Activated CD4-positive, alpha-beta memory T cell treated with anti-CD3 and anti-CD28 coated beads for 36 hours (primary cell): ENCODE measurements at regions not wholly inside any gene's neighbourhood (a gene's known extent, or its start where the extent isn't known, plus 50 kb on each side); places are given as distances from the start of the nearest gene placed in this dataset.

Experiments
- CTCF ChIA-PET: fragments of 350-600 bp; sonication (Branson Sonifier 250); formaldehyde crosslinking; loops from one replicate; lab custom pipeline; 2021; ENCODE audit warnings: antibody characterized with exemption, inconsistent platforms; lab: Charles Lee
- POLR2A ChIA-PET: fragments of 350-600 bp; sonication (Branson Sonifier 250); formaldehyde crosslinking; loops from one replicate; lab custom pipeline; 2021; ENCODE audit warnings: antibody characterized with exemption; lab: Charles Lee
- DNase-seq: peaks from one replicate; pipeline ENCODE4 v3.0.0-alpha.2; 2020
- H3K27ac Mint-ChIP-seq: one replicate; pipeline ENCODE4 v1.8.0; 2021; ENCODE audit warnings: mixed read lengths
- H3K27me3 Mint-ChIP-seq: one replicate; pipeline ENCODE4 v1.8.0; 2021; ENCODE audit warnings: mixed read lengths
- H3K36me3 Mint-ChIP-seq: one replicate; pipeline ENCODE4 v1.8.0; 2021; ENCODE audit warnings: mixed read lengths
- H3K4me1 Mint-ChIP-seq: one replicate; pipeline ENCODE4 v1.8.0; 2021; ENCODE audit warnings: low read depth, mixed read lengths
- H3K4me3 Mint-ChIP-seq: one replicate; pipeline ENCODE4 v1.8.0; 2021; ENCODE audit warnings: mild to moderate bottlenecking, mixed read lengths
- H3K9me3 Mint-ChIP-seq: one replicate; pipeline ENCODE4 v1.8.0; 2021; ENCODE audit warnings: mixed read lengths
- intact Hi-C: fragments of 100-400 bp; cut with micrococcal nuclease; formaldehyde crosslinking; loops from one replicate; pipeline ENCODE4 v1.15.1; 2023

GRCh38 chr10:131743190-131744151 lies 157.3 kb upstream of the PPP2R2D start:
- H3K4me3 Mint-ChIP-seq = no peak overlapping the region
- H3K27me3 Mint-ChIP-seq = peaks cover 27% of the 10 kb centered on the region
- intact Hi-C loops = no loop called here
- ChIA-PET POLR2A (no interaction called here), CTCF (no interaction called here)
- peaks cover 5% of the 10 kb centered on the region for H3K9me3 Mint-ChIP-seq
- H3K27ac Mint-ChIP-seq = no peak overlapping the region
- H3K36me3 Mint-ChIP-seq = no peaks in the 10 kb centered on the region
- no peak for DNase-seq
- H3K4me1 Mint-ChIP-seq = no peaks in the 10 kb centered on the region

DNA sequence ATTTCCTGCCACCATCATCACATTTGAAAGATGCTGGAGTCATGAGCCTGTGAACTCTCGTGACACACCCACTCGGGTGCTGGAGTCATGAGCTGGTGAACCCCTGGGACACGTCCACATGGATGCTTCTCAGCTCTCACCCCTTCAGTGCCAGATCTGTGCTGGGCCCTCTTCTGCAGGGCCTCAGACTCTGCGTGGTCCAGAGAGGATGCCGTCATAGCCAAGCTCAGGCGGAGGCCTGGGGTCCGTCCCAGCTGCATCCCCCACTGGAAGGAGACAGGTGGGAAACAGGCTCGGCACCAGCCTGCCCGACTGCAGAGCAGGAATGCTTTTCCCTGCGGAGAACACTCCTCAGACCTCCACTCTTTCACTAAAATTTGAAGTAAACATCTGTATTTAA lies 156.5 kb upstream of the PPP2R2D start:
- peaks cover 25% of the 10 kb centered on the region for H3K27me3 Mint-ChIP-seq
- CTCF ChIA-PET = no interaction called here
- POLR2A ChIA-PET = no interaction called here
- H3K4me3 Mint-ChIP-seq = no peak overlapping the region
- intact Hi-C loops = no loop called here
- no peaks in the 10 kb centered on the region for H3K4me1 Mint-ChIP-seq
- H3K27ac Mint-ChIP-seq = no peak overlapping the region
- no peaks in the 10 kb centered on the region for H3K36me3 Mint-ChIP-seq
- no peak for DNase-seq
- H3K9me3 Mint-ChIP-seq = peaks cover 5% of the 10 kb centered on the region

GRCh38 chr10:131745591-131745990 lies 155.2 kb upstream of the PPP2R2D start:
- DNase-seq = no peak
- peaks cover 18% of the 10 kb centered on the region for H3K27me3 Mint-ChIP-seq
- intact Hi-C loops = no loop called here
- H3K4me3 Mint-ChIP-seq = no peak overlapping the region
- ChIA-PET CTCF (no interaction called here), POLR2A (no interaction called here)
- H3K9me3 Mint-ChIP-seq = no peaks in the 10 kb centered on the region
- H3K4me1 Mint-ChIP-seq = no peaks in the 10 kb centered on the region
- H3K36me3 Mint-ChIP-seq = no peaks in the 10 kb centered on the region
- no peak overlapping the region for H3K27ac Mint-ChIP-seq

- no peaks in the 10 kb centered on the region for H3K9me3 Mint-ChIP-seq
- intact Hi-C loops = no loop called here
- H3K36me3 Mint-ChIP-seq = no peaks in the 10 kb centered on the region
- no peak overlapping the region for H3K4me3 Mint-ChIP-seq
- peaks cover 18% of the 10 kb centered on the region for H3K27me3 Mint-ChIP-seq
- ChIA-PET CTCF (no interaction called here), POLR2A (no interaction called here)
- no peak for DNase-seq
- no peaks in the 10 kb centered on the region for H3K4me1 Mint-ChIP-seq
- no peak overlapping the region for H3K27ac Mint-ChIP-seq
Measured at GRCh38 chr10:131746241-131746711, 154.5 kb upstream of the PPP2R2D start.

GRCh38 chr10:131746785-131747184 lies 154.0 kb upstream of the PPP2R2D start:
- peaks cover 18% of the 10 kb centered on the region for H3K27me3 Mint-ChIP-seq
- DNase-seq = no peak
- H3K27ac Mint-ChIP-seq = no peak overlapping the region
- no peak overlapping the region for H3K4me3 Mint-ChIP-seq
- no peaks in the 10 kb centered on the region for H3K9me3 Mint-ChIP-seq
- no peaks in the 10 kb centered on the region for H3K4me1 Mint-ChIP-seq
- no peaks in the 10 kb centered on the region for H3K36me3 Mint-ChIP-seq
- ChIA-PET CTCF (no interaction called here), POLR2A (no interaction called here)
- intact Hi-C loops = no loop called here

DNA sequence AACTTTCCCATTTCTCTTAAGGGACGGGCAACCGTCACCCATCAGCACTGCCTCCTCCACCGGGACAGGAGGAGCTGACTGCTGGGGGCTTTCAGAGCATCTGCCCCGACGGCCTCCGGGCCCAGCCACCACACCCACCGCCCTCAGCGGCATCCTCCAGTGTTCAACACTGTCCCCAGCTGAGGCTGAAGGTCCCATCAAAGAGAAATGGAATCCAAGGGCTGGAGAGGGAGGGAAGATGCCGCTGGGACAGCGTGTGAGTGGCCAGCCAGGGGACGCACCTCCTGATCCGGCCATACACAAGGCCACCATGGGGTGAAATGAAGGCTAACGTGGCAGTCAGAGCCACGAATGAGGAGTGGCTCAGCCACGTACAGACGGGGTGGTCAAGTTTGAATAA lies 153.6 kb upstream of the PPP2R2D start:
- H3K4me1 Mint-ChIP-seq = no peaks in the 10 kb centered on the region
- intact Hi-C loops = no loop called here
- ChIA-PET CTCF (no interaction called here), POLR2A (no interaction called here)
- no peaks in the 10 kb centered on the region for H3K9me3 Mint-ChIP-seq
- no peaks in the 10 kb centered on the region for H3K36me3 Mint-ChIP-seq
- no peak overlapping the region for H3K4me3 Mint-ChIP-seq
- H3K27ac Mint-ChIP-seq = no peak overlapping the region
- no peak for DNase-seq
- H3K27me3 Mint-ChIP-seq = peaks cover 18% of the 10 kb centered on the region

- H3K4me3 Mint-ChIP-seq = no peak overlapping the region
- H3K27ac Mint-ChIP-seq = no peak overlapping the region
- DNase-seq = no peak
- H3K4me1 Mint-ChIP-seq = no peaks in the 10 kb centered on the region
- CTCF ChIA-PET = no interaction called here
- intact Hi-C loops = no loop called here
- H3K36me3 Mint-ChIP-seq = no peaks in the 10 kb centered on the region
- POLR2A ChIA-PET = no interaction called here
- H3K27me3 Mint-ChIP-seq = peaks cover 18% of the 10 kb centered on the region
- H3K9me3 Mint-ChIP-seq = no peaks in the 10 kb centered on the region
Measured at GRCh38 chr10:131747791-131748190, 153.0 kb upstream of the PPP2R2D start.

GRCh38 chr10:131748191-131748590 lies 152.6 kb upstream of the PPP2R2D start:
- POLR2A ChIA-PET = no interaction called here
- no peak overlapping the region for H3K27ac Mint-ChIP-seq
- intact Hi-C loops = no loop called here
- no peak for DNase-seq
- CTCF ChIA-PET = no interaction called here
- H3K4me1 Mint-ChIP-seq = no peaks in the 10 kb centered on the region
- peaks cover 18% of the 10 kb centered on the region for H3K27me3 Mint-ChIP-seq
- no peaks in the 10 kb centered on the region for H3K36me3 Mint-ChIP-seq
- no peaks in the 10 kb centered on the region for H3K9me3 Mint-ChIP-seq
- H3K4me3 Mint-ChIP-seq = no peak overlapping the region

- no peak for DNase-seq
- intact Hi-C loops = no loop called here
- ChIA-PET CTCF (no interaction called here), POLR2A (no interaction called here)
- Mint-ChIP-seq H3K4me1 (no peaks in the 10 kb centered on the region), H3K36me3 (no peaks in the 10 kb centered on the region), H3K27ac (no peak overlapping the region), H3K27me3 (peaks cover 11% of the 10 kb centered on the region), H3K9me3 (no peaks in the 10 kb centered on the region), H3K4me3 (no peak overlapping the region)
Measured at GRCh38 chr10:131748831-131749766, 151.7 kb upstream of the PPP2R2D start.

- DNase-seq = no peak
- no peak overlapping the region for H3K4me3 Mint-ChIP-seq
Measured at GRCh38 chr10:131749767-131750142, 151.1 kb upstream of the PPP2R2D start.

GRCh38 chr10:131750171-131750895 lies 150.5 kb upstream of the PPP2R2D start:
- Mint-ChIP-seq H3K27ac (no peak overlapping the region), H3K9me3 (no peaks in the 10 kb centered on the region), H3K4me1 (no peaks in the 10 kb centered on the region), H3K4me3 (no peak overlapping the region), H3K27me3 (peaks cover 2% of the 10 kb centered on the region), H3K36me3 (no peaks in the 10 kb centered on the region)
- CTCF ChIA-PET = no interaction called here
- POLR2A ChIA-PET = no interaction called here
- intact Hi-C loops = no loop called here
- DNase-seq = no peak

More at GRCh38 chr10:131749767-131750142, 151.1 kb upstream of the PPP2R2D start:
- intact Hi-C loops = no loop called here
- POLR2A ChIA-PET = no interaction called here
- CTCF ChIA-PET = no interaction called here
- peaks cover 5% of the 10 kb centered on the region for H3K27me3 Mint-ChIP-seq
- no peaks in the 10 kb centered on the region for H3K36me3 Mint-ChIP-seq
- no peaks in the 10 kb centered on the region for H3K4me1 Mint-ChIP-seq
- H3K9me3 Mint-ChIP-seq = no peaks in the 10 kb centered on the region
- H3K27ac Mint-ChIP-seq = no peak overlapping the region
